ENCODE measurements at regions not wholly inside any gene's neighbourhood (a gene's known extent, or its start where the extent isn't known, plus 50 kb on each side); places are given as distances from the start of the nearest gene placed in this dataset.
A peak's percentile ranks its signal among the peaks of the same experiment; 100 is the strongest.

GRCh38 chr9:82327641-82328040 is 339.1 kb downstream of the SPATA31D1 start:
- Histone ChIP-seq H2AFZ (ENCODE audit: low read length) (no peak overlapping the region), H3K56ac (ENCODE audit: insufficient read length, low read depth, low read length) (no peak overlapping the region), H4K5ac (ENCODE audit: insufficient read length, low read depth, low read length) (no peak overlapping the region), H3K79me1 (ENCODE audit: insufficient read depth, low read depth, low read length, poor library complexity, severe bottlenecking) (no peaks in the 10 kb centered on the region), H3K9ac (ENCODE audit: extremely low read depth, insufficient read length, low read length) (no peak overlapping the region), H3K18ac (ENCODE audit: insufficient read length, low read depth, low read length) (no peak overlapping the region), H2BK5ac (ENCODE audit: insufficient read length, low read length) (no peak overlapping the region), H3K27me3 (ENCODE audit: insufficient read depth, low read length) (no peaks in the 10 kb centered on the region), H4K8ac (replicated peaks; ENCODE audit: insufficient read length, low read depth, low read length) (no peak overlapping the region), H4K20me1 (ENCODE audit: control insufficient read depth, insufficient read depth, insufficient read length) (no peaks in the 10 kb centered on the region), H2BK120ac (ENCODE audit: low read depth, low read length, poor library complexity, severe bottlenecking) (no peak overlapping the region), H3K79me2 (ENCODE audit: insufficient read depth, low read length) (no peaks in the 10 kb centered on the region), H3K14ac (ENCODE audit: insufficient read depth, low read length) (no peak overlapping the region), H2BK15ac (ENCODE audit: low read depth, low read length) (no peak overlapping the region), H2BK12ac (ENCODE audit: insufficient read length, low read depth, low read length) (no peak overlapping the region), H3K4me1 (ENCODE audit: insufficient read depth, low read length) (no peaks in the 10 kb centered on the region), H3K4me2 (ENCODE audit: insufficient read depth, insufficient read length, low read length) (no peak overlapping the region), H2BK20ac (ENCODE audit: low read depth, low read length, poor library complexity, severe bottlenecking) (no peak overlapping the region), H3K9me3 (ENCODE audit: control insufficient read depth, low read depth, low read length) (no peaks in the 10 kb centered on the region), H3T11ph (ENCODE audit: low read length) (no peak overlapping the region), H3K23ac (ENCODE audit: insufficient read length, low read depth, low read length) (no peak overlapping the region), H3K4ac (ENCODE audit: low read depth, low read length) (no peak overlapping the region), H3K23me2 (ENCODE audit: insufficient read length, low read depth, low read length, poor library complexity, severe bottlenecking) (no peaks in the 10 kb centered on the region), H4K91ac (ENCODE audit: insufficient read length, low read depth, low read length) (no peak overlapping the region), H3K27ac (ENCODE audit: insufficient read length, low read depth, low read length) (no peak overlapping the region), H2AK5ac (ENCODE audit: insufficient read length, low read length) (no peak overlapping the region)
- Mint-ChIP-seq H3K4me1 (peaks cover 0 to 2% of the 10 kb centered on the region in 2 experiments; a peak in 1 of 4 replicates), H3K27me3 (ENCODE audit: low read depth) (no peaks in the 10 kb centered on the region; the same call in 1 of the 2 replicates), H3K4me3 (no peak overlapping the region), H3K27ac (peak overlapping the region in 1 of 3 experiments; percentile 41; a peak in 1 of 7 replicates), H3K36me3 (ENCODE audit: insufficient read depth in 1 of 3, low read depth in 3 of 3) (peaks cover 0 to 11% (median 10%) of the 10 kb centered on the region in 3 experiments; a peak in 6 of 7 replicates), H3K9me3 (peaks cover 24 to 26% of the 10 kb centered on the region in 2 experiments)
- WGBS (ENCODE audit: extremely low coverage, insufficient read length, low lambda C conversion rate), result no CpG with 5 or more reads among the region's 2 CpGs
- no peak for DNase-seq
- TF ChIP-seq CTCF (conservative IDR thresholded peaks at IDR 0.05), result no peak
